Endothelial cell of umbilical vein (primary cell): ENCODE measurements at regions not wholly inside any gene's neighbourhood (a gene's known extent, or its start where the extent isn't known, plus 50 kb on each side); places are given as distances from the start of the nearest gene placed in this dataset.

Experiments used
- BruUV-seq: library from RNA; stranded (reverse); fragments of 400-500 nt; replicated peaks from 2 replicates; lab custom pipeline; 2021; lab: Mats Ljungman, UMichigan
- CTCF ChIA-PET: fragments of 300-600, 350-600 bp; sonication (Branson Sonifier 250); formaldehyde crosslinking; loops from one replicate; lab custom pipeline; 2021; ENCODE audit warnings: antibody characterized with exemption, inconsistent platforms; lab: Charles Lee
- POLR2A ChIA-PET: fragments of 300-600, 350-600 bp; sonication (Branson Sonifier 250); formaldehyde crosslinking; loops from one replicate; lab custom pipeline; 2021; ENCODE audit warnings: antibody characterized with exemption, inconsistent platforms; lab: Charles Lee
- DNase-seq: peaks from one replicate; pipeline ENCODE4 v3.0.0-alpha.2; 2011; ENCODE audit warnings: low read depth, low spot score
- FAIRE-seq: peaks from 2 replicates; lab custom pipeline; 2011; peaks lifted over from hg19 to GRCh38; lab: Jason Lieb, UNC
- H2AFZ ChIP-seq: 2 replicates; pipeline ENCODE4 v1.6.0; 2012; ENCODE audit warnings: low read depth, low read length, control low read depth, inconsistent platforms
- H3K27ac ChIP-seq: 2 replicates; pipeline ENCODE4 v1.5.1; 2011; ENCODE audit warnings: low read depth, mild to moderate bottlenecking, control low read depth, low read length, moderate library complexity; ENCODE audit not compliant: insufficient read depth
- H3K27me3 ChIP-seq, 2 experiments: 2 replicates each; pipeline versions ENCODE4 v1.6.0 to v1.6.1; 2011; ENCODE audit warnings: low read length in 2 of 2, mixed read lengths in 1 of 2; ENCODE audit not compliant: control insufficient read depth in 2 of 2, insufficient read depth in 2 of 2
- H3K36me3 ChIP-seq, 2 experiments: 2 replicates in 1 of 2; 3 replicates in 1 of 2; pipeline ENCODE4 v1.5.1; 2011; ENCODE audit warnings: low read length in 2 of 2, mild to moderate bottlenecking in 1 of 2, moderate library complexity in 1 of 2; ENCODE audit not compliant: control insufficient read depth in 2 of 2, insufficient read depth in 2 of 2; ENCODE audit errors: extremely low read depth in 1 of 2
- H3K4me1 ChIP-seq: 3 replicates; pipeline ENCODE4 v1.5.1; 2011; ENCODE audit warnings: mild to moderate bottlenecking, low read length; ENCODE audit not compliant: control insufficient read depth, insufficient read depth; ENCODE audit errors: extremely low read depth
- H3K4me2 ChIP-seq: 2 replicates; pipeline ENCODE4 v1.6.1; 2011; ENCODE audit warnings: low read length, control low read depth, mixed read lengths; ENCODE audit not compliant: insufficient read depth
- H3K4me3 ChIP-seq, 3 experiments: fragments of 200-600 bp in 1 of 3; sonication (generic), shearing (Covaris generic) in 1 of 3; replicated peaks in 1 of 3; 2 replicates each; pipeline ENCODE4 v1.5.1; 2011 to 2016; ENCODE audit warnings: control low read depth in 3 of 3, low read length in 3 of 3, mild to moderate bottlenecking in 2 of 3, inconsistent platforms in 1 of 3, low read depth in 1 of 3, moderate library complexity in 1 of 3; ENCODE audit not compliant: insufficient read depth in 1 of 3
- H3K79me2 ChIP-seq: 2 replicates; pipeline ENCODE4 v1.6.0; 2012; ENCODE audit warnings: low read length, inconsistent platforms; ENCODE audit not compliant: control insufficient read depth, insufficient read depth
- H3K9ac ChIP-seq: replicated peaks from 2 replicates; pipeline ENCODE3; 2011; ENCODE audit warnings: low read length, control low read depth; ENCODE audit not compliant: insufficient read depth; ENCODE audit errors: extremely low read depth
- H3K9me1 ChIP-seq: replicated peaks from 3 replicates; pipeline ENCODE4 v1.6.0; 2011; ENCODE audit warnings: mild to moderate bottlenecking, low read length; ENCODE audit not compliant: control insufficient read depth, insufficient read depth; ENCODE audit errors: extremely low read depth
- H3K9me3 ChIP-seq: replicated peaks from 2 replicates; pipeline ENCODE4 v1.5.1; 2012; ENCODE audit warnings: low read length, inconsistent platforms; ENCODE audit not compliant: control insufficient read depth, insufficient read depth
- H4K20me1 ChIP-seq: replicated peaks from 2 replicates; pipeline ENCODE3; 2011; ENCODE audit warnings: mild to moderate bottlenecking, low read length; ENCODE audit not compliant: control insufficient read depth, insufficient read depth; ENCODE audit errors: extremely low read depth
- EZH2 ChIP-seq: IDR thresholded peaks from 2 replicates; pipeline ENCODE4 v1.6.1; 2012; ENCODE audit warnings: borderline replicate concordance, low read depth, mild to moderate bottlenecking, moderate library complexity, low read length, inconsistent platforms; ENCODE audit not compliant: severe bottlenecking
- FOS ChIP-seq: IDR thresholded peaks from 2 replicates; pipeline ENCODE4 v1.6.1; 2011; ENCODE audit warnings: mild to moderate bottlenecking, low read length, moderate library complexity, borderline replicate concordance; ENCODE audit not compliant: insufficient read depth
- GATA2 ChIP-seq: IDR thresholded peaks from 2 replicates; pipeline ENCODE4 v1.7.0; 2011; ENCODE audit warnings: low read depth, mild to moderate bottlenecking, moderate library complexity, mixed read lengths, low read length; ENCODE audit not compliant: insufficient read length, insufficient read depth
- JUN ChIP-seq: IDR thresholded peaks from 2 replicates; pipeline ENCODE4 v1.6.1; 2011; ENCODE audit warnings: borderline replicate concordance, low read depth; ENCODE audit not compliant: insufficient read length, insufficient read depth
- MYC ChIP-seq: IDR thresholded peaks from one replicate; pipeline ENCODE4 v1.6.1; 2011; ENCODE audit warnings: mild to moderate bottlenecking, low read depth, low read length
- POLR2A ChIP-seq: IDR thresholded peaks from 2 replicates; pipeline ENCODE4 v1.6.1; 2012; ENCODE audit warnings: low read depth, mild to moderate bottlenecking, control low read depth, low read length
- POLR2AphosphoS5 ChIP-seq: IDR thresholded peaks from 2 replicates; pipeline ENCODE4 v1.6.1; 2012; ENCODE audit warnings: low read depth, mild to moderate bottlenecking, control low read depth, low read length, moderate library complexity; ENCODE audit not compliant: insufficient read depth
- dilution Hi-C: fragments of 300-500 bp; cut with MboI; formaldehyde crosslinking; loops from one replicate; pipeline ENCODE4 v1.15.0; 2019; ENCODE audit warnings: low sequenced_read_pairs; ENCODE audit not compliant: extremely low pct_ligation_motif_present
- intact Hi-C: fragments of 100-400 bp; cut with micrococcal nuclease; formaldehyde crosslinking; loops from one replicate; pipeline ENCODE4 v1.10.0; 2022
- TF ChIP-seq, protein P1 (sequence below): IDR thresholded peaks from 2 replicates; pipeline ENCODE4 v1.6.1; 2011; ENCODE audit not compliant: insufficient read depth, insufficient read length
- TF ChIP-seq, protein P2 (sequence below), 2 donors: IDR thresholded peaks; 1 replicate in 1 of 2; 2 replicates in 1 of 2; pipeline ENCODE4 v1.5.1; 2011; ENCODE audit warnings: low read length in 2 of 2, mild to moderate bottlenecking in 2 of 2, moderate library complexity in 2 of 2, control low read depth in 1 of 2, inconsistent platforms in 1 of 2, low read depth in 1 of 2; ENCODE audit not compliant: insufficient read depth in 1 of 2; ENCODE audit errors: extremely low read depth in 1 of 2

DNA sequence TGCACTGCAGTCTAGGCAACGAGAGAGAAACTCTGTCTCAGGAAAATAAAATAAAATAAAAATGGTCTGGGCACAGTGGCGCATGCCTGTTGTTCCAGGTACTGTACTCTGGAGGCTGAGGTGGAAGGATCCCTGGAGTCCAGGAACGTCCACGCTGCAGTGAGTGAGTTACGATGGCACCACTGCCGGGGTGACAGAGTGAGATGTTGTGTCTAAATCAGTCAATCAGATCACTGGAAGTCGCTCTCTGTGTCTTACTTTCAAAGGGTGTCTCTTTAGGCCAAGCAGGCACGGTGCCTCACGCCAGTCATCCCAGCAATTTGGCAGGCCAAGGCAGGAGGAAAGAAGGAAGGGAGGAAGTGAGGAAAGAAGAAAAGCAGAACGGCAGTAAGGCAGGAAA, 112.2 kb upstream of the ANKRD30BL start:
- no peaks in the 10 kb centered on the region for H4K20me1 ChIP-seq
- no peak for DNase-seq
- no peak overlapping the region for H3K9ac ChIP-seq
- H3K4me1 ChIP-seq = no peaks in the 10 kb centered on the region
- no peak for FAIRE-seq
- no peak overlapping the region for H3K4me3 ChIP-seq
- H3K79me2 ChIP-seq = no peaks in the 10 kb centered on the region
- H3K4me2 ChIP-seq = no peak overlapping the region
- dilution Hi-C loops = no loop called here
- ChIA-PET POLR2A (no interaction called here), CTCF (no interaction called here)
- H3K9me3 ChIP-seq = no peaks in the 10 kb centered on the region
- BruUV-seq = no TSS peak
- H3K27me3 ChIP-seq = no peaks in the 10 kb centered on the region
- TF ChIP-seq JUN (no peak), EZH2 (no peak), MYC (no peak), GATA2 (no peak), POLR2A (no peak), POLR2AphosphoS5 (no peak), FOS (no peak)
- TF ChIP-seq, protein P1, sequence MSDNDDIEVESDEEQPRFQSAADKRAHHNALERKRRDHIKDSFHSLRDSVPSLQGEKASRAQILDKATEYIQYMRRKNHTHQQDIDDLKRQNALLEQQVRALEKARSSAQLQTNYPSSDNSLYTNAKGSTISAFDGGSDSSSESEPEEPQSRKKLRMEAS = no peak
- TF ChIP-seq, protein P2, sequence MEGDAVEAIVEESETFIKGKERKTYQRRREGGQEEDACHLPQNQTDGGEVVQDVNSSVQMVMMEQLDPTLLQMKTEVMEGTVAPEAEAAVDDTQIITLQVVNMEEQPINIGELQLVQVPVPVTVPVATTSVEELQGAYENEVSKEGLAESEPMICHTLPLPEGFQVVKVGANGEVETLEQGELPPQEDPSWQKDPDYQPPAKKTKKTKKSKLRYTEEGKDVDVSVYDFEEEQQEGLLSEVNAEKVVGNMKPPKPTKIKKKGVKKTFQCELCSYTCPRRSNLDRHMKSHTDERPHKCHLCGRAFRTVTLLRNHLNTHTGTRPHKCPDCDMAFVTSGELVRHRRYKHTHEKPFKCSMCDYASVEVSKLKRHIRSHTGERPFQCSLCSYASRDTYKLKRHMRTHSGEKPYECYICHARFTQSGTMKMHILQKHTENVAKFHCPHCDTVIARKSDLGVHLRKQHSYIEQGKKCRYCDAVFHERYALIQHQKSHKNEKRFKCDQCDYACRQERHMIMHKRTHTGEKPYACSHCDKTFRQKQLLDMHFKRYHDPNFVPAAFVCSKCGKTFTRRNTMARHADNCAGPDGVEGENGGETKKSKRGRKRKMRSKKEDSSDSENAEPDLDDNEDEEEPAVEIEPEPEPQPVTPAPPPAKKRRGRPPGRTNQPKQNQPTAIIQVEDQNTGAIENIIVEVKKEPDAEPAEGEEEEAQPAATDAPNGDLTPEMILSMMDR (IDR thresholded peaks at IDR 0.05; ENCODE audit: extremely low read depth in 1 of 2, insufficient read depth in 1 of 2, low read depth in 1 of 2, low read length in 2 of 2) = no peak
- H3K27ac ChIP-seq = no peak overlapping the region
- no peak overlapping the region for H2AFZ ChIP-seq
- intact Hi-C loops = no loop called here
- H3K9me1 ChIP-seq = no peaks in the 10 kb centered on the region
- no peaks in the 10 kb centered on the region for H3K36me3 ChIP-seq
